Stimulated activated CD4-positive, alpha-beta T cell treated with anti-CD3 and anti-CD28 coated beads, TNF-alpha, amount 100 ng/mL, for 24 hours (primary cell): ENCODE measurements at regions not wholly inside any gene's neighbourhood (a gene's known extent, or its start where the extent isn't known, plus 50 kb on each side); places are given as distances from the start of the nearest gene placed in this dataset.

Source experiments
- DNase-seq, 3 experiments: peaks; one replicate each; pipeline ENCODE4 v3.0.0-alpha.2; 2020; ENCODE audit warnings: low read depth in 3 of 3

DNA sequence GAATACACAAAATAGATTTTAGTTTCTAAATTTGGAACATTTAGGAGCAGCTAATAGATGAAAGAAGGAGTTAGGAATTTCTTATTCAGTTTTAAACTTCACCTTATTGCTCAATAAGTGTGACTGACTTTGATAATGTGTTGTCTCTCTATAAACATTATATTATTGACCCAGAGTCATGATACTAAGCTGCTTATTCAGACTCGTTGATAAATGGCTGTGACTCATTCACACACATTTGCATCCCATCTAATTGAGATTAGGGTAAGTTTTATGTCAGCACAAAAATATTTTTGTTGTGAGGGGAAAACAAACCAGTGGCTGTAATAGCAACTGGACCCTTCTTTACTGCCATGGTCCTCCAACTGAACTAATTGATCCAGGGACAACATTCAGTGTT, 137.6 kb downstream of the GOLIM4 start:
- no peak for DNase-seq

- no peak for DNase-seq
Measured at GRCh38 chr3:167952969-167953368, 142.8 kb downstream of the GOLIM4 start.

GRCh38 chr3:167950212-167950611, 145.5 kb downstream of the GOLIM4 start:
- no peak for DNase-seq

- no peak for DNase-seq
Measured at GRCh38 chr3:167941234-167941995, 154.3 kb downstream of the GOLIM4 start.

GRCh38 chr3:167940241-167940640, 155.5 kb downstream of the GOLIM4 start:
- DNase-seq, result no peak

DNA sequence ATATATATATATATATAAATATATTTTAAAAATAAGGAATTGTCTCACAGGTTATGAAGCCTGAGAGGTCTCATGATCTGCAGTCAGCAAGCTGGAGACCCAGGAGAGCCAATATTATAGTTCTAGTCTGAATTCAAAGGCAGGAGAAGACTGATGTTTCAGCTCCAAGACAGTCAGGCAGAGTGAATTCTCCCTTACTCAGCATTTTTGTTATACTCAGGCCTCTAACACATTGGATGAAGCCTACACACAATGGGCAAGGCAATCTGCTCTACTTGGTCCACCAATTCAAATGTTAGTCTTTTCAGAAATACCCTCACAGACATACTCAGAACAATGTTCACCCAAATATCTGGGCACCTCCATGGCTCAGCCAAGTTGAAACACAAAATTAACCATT, 157.2 kb downstream of the GOLIM4 start:
- no peak for DNase-seq

DNA sequence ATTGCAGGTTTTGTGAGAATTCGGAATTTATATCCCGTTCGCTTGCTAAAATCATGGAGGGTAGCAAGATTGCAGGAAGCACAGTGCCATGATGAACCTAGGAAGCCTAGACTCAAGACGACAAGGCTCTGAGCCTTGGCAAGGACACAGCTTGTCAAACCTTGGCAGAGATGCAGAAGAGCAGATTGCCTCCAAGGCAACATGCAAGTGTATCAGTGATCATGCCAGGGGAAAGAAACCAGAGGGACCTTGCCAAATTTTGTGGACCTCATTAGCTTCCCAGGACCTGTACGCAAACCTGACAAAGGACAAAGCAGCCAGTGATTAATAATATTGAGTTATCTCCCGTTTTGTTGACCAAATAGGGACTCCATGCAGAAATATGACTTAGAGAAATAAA, 159.7 kb downstream of the GOLIM4 start:
- no peak for DNase-seq

DNA sequence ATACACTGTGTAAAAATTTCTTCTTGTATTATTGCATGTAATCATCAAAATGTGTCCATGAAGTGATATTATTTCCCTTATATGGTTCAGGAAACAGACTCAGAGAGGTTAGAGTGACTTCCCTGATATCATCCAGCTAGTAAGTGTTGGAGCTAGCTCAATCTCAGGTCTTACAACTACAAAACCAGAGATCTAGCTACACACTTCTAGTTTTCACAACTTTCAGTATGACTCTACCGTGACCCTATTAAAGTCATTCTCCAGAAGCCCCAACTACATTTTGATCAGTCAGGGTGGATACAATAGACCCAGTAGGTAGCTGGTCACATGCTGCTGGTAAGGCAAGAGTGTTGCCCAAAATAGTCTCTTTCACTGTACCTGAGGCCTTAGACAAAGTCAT, 165.3 kb downstream of the GOLIM4 start:
- DNase-seq, result no peak

- no peak for DNase-seq
Measured at GRCh38 chr3:167929968-167930367, 165.8 kb downstream of the GOLIM4 start.

DNA sequence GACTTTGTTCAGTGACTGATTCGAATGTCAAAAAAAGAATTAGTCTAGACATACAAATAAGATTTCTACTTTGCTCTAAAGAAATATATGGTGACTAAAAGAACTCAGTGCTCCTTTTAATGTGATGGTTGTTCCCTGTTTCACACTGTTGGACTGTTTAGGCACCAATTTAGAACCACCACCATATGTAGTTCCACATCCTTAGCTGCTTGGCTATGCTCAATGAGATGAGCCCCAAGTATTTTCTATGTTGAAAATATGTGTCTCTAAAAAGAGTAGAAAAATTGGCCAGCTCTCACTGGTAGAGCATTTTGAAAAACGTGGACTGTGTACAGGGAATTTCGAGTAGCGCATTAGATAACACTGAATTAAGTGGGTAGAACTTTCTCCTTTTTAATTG, 167.3 kb downstream of the GOLIM4 start:
- DNase-seq, result no peak

DNA sequence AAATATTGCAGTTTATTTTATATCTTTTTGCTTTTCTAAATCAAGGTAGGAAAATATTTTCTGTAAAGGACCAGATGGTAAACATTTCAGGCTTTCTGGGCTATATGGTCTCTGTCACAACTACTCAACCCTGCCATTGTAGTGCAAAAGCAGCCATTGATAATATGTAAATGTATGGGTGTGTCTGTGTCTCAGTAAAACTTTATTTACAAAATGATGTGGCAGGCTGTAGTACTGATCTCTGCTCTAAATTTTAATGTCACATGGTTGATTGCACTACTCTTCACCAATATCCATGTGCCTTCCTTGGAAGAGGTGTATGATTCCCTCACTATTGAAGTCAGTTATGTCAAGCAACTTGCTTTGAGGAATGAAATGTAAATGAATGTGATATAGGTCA, 175.0 kb downstream of the GOLIM4 start:
- DNase-seq, result no peak

GRCh38 chr3:167919590-167919989, 176.1 kb downstream of the GOLIM4 start:
- no peak for DNase-seq

- DNase-seq, result no peak
Measured at GRCh38 chr3:167918686-167919085, 177.0 kb downstream of the GOLIM4 start.

DNA sequence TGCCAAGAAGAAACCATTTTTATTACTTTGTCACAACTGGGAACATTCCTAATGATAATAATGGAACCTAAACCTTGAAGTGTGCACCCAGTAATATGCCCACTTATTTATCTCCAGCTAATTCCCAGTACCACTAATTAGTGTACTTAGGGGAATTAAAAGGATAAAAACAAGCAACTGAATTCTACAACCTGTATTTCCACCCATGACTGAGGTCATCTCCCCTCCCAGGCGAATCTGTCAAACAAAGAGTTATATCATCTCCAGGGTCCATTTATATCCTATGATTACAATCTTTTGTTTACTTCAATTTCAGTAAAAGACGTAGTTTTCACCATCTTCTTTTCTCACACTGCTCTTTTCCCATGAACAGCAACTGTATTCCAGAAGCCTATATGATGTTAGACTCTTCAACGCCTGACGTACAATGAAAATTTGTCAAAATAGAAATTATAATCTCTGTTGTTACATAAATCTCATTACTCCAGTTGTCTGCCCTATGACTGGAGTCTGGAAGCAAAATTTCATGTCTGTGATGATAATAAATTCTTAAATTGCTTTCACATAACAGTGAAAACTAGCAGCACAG, 177.6 kb downstream of the GOLIM4 start:
- no peak for DNase-seq

DNA sequence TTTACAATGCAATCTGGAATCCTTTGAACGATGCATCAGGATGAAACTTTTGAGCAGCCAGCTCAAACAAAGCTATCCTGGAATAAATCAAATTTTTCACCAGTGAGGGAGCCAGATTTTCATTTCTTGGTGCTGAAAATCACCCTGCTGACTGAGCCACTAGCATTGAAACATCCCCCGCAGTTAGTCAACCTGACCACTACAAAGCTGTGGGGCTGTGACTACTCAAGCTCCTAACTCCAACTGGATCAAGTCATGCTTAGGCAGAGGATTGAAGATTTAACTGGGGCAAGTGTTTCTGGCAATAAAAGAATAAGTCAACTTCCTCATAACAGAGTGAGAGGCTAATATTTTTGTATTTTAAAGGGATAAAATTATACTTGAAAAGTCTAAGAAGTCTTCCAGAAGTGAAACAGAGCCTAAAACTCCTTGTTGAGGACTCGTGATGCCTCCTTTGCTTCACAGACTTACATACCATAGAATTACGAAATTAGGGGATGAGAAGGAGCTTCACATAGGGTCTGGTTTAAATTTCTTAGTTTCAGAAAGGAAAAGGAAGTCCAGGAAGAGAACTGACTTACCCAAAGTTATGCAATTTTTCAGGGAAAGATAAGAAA, 177.8 kb downstream of the SERPINI1 start:
- no peak for DNase-seq

DNA sequence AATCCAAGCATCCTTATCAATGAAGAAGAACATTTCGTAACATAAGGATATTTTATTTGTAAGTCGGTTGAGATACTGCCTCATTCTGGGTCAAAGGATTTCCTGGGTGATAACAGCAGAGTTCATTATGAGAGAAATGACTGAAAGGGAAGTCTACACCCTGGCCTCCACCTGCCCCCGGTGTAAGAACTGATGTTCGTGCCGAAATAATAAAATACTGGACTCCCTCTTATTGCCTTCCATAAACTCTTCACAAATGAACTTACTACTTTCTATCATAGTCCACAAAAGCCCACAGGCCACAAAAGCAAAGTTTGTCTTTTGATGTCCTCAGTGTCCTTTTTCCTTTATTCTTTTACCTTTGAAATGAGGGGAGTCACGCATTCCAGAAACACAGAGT, 174.4 kb downstream of the SERPINI1 start:
- DNase-seq, result no peak

- no peak for DNase-seq
Measured at GRCh38 chr3:167909504-167909896, 174.0 kb downstream of the SERPINI1 start.

GRCh38 chr3:167908746-167909503, 173.4 kb downstream of the SERPINI1 start:
- DNase-seq, result no peak

GRCh38 chr3:167908221-167908620, 172.7 kb downstream of the SERPINI1 start:
- DNase-seq, result no peak

DNA sequence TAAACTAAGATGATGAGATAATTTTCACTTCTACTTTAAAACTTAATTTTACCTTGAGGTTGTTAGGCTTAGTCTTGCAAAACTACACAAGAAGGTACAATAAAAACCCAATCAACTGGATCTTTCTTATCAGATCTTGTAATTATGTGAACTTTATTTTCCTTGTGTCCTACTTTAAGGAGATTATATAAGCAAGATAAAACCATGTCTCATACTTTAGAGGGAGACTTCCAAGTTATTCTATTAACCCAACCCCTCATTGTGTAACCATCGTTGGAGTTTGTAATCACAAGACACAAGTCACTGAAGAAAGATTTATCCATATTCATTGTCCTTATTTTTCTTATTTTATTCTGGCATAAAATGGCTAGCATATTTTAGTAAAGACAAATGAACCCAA, 165.6 kb downstream of the SERPINI1 start:
- no peak for DNase-seq

GRCh38 chr3:167899093-167899492, 163.6 kb downstream of the SERPINI1 start:
- DNase-seq, result no peak

DNA sequence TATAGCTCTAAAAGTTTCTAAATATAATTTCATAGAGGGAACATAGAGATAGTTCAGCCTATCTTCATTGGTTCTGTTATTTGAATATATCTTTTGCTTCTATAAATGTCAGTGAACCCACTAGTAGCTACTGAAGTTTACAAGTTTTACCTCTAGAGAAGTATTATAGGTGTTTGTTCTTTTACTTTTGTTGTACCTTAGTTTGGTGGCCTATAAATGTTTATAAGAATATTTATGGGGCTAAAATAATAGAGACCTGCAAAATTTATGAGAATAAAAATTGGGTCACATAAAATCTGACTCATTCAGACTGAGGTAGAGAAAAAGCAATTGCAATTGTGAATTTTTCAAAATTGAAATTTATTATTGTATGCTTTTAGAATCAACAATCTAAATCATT, 162.6 kb downstream of the SERPINI1 start:
- no peak for DNase-seq

GRCh38 chr3:167895684-167896083, 160.2 kb downstream of the SERPINI1 start:
- no peak for DNase-seq
